ENCODE measurements at regions not wholly inside any gene's neighbourhood (a gene's known extent, or its start where the extent isn't known, plus 50 kb on each side); places are given as distances from the start of the nearest gene placed in this dataset.

- DNase-seq (ENCODE audit: low read depth in 2 of 2) = no peak
Observed at GRCh38 chr4:57689693-57690205, 579.6 kb upstream of the IGFBP7 start.

DNA sequence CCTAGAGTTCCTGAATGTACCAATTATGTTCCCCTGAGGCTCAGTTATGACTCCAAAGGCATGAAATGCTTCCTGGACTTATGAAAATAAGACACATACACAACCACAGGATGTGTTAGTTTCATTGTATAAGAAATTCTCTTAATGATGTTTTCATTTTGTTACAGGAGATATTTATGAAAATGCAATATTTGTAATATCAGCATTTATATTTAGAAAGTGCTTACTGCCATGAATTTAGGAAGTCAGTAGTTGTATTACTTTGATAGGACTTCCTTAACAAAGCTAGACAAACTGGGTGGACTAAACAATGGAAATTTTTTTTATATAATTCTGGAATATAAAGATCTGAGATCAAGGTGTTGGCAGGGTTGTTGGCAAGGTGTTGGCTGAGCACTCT lies 572.1 kb upstream of the IGFBP7 start:
- DNase-seq (ENCODE audit: low read depth in 2 of 2) = no peak

DNA sequence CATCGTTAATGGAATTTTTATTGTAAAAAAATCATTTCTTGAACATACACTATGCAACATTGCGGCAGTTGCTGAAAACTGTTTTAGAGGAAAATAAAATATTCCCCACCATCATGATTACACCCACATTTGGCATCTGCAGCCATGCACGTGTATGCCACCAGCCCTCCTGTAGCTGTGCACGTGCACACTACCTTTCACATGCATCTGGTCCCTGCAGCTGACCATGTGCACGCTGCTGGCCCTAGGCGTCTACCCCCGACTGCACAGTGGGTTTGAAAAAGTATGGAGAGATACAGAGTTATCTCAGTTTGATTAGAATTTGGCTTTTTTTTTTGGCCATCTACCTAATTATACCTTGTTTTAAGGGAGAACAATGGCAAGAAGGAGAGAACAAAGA lies 569.8 kb upstream of the IGFBP7 start:
- DNase-seq (ENCODE audit: low read depth in 2 of 2) = no peak

DNA sequence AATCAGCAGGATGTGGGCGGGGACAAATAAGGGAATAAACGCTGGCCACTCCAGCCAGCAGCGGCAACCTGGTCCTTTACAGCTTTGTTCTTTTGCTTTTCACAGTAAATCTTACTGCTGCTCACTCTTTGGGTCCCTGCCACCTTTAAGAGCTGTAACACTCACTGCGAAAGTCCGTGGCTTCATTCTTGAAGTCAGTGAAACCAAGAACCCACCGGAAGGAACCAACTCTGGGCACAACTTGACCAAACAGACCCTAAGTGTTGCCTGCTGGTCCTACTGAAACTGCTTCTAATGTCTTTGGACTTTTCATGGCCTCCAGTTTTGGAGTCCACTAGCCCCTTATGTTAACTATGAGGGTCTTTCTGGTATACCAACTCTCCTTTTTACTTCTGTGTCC lies 566.2 kb upstream of the IGFBP7 start:
- no peak for DNase-seq (ENCODE audit: low read depth in 2 of 2)

DNA sequence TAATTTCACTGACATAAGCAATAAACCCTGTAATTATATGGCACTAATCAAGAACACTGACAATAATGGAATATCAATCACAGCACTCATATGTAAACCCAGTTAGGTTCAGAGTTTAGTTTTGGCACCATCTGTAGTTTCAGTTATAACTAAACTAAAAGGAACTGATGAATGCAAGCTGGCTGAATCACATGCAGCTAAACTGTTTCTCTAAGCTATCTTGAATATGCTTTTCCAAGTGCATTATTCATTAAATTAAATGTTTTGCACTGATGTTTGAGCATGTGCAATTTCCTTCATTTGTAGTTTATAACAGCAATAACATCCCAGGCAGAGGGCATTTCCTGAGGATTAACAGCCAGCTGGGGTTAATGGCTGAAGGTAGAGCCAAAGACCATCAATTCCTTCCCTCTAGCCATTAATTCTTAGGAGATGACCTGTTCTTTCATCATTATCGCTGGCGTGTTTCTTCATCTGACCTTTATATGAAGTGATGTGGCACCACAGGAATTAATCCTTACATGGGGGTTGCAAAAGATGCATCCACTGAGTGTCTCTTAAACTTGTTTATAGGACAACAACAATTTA lies 562.8 kb upstream of the IGFBP7 start:
- DNase-seq (ENCODE audit: low read depth in 2 of 2) = no peak

DNA sequence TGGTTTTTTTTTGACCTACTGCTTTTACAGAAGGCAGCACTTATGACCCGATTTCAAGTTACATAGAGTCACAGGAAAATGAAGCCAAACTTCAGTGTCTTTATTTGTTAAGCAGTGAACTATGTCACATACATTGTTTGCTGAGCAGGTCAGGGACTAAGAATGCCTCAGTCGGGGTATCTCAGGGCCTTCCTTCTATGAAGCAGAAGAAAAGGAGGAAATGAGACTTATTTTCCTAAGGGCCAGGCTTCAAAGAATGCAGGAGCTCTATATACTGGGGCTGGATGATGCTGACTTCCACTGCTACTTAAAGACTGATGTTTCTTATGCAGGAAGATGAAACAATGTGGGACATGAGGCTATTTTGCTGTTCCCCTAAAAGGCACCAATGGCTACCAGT lies 558.4 kb upstream of the IGFBP7 start:
- no peak for DNase-seq (ENCODE audit: low read depth in 2 of 2)

DNA sequence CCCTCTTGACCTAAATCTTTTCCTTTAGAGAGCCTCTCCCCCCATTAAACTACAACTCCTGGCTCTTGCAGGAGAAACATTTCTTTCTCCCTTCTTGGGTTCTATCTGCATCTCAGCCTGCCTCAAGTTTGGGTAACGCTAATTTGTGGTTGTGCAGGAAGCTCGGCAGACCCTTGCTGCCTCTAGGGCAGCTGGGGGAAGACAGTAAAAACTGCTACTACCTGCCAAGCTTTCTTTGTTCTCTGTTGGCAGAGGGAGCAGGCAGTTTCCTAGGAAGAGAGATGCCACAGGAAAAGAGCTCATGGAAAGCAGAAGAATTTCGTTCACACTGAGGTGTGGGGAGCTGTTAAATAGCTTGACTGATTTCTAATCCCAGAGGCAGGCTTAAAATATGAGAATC lies 555.6 kb upstream of the IGFBP7 start:
- no peak for DNase-seq (ENCODE audit: low read depth in 2 of 2)

DNA sequence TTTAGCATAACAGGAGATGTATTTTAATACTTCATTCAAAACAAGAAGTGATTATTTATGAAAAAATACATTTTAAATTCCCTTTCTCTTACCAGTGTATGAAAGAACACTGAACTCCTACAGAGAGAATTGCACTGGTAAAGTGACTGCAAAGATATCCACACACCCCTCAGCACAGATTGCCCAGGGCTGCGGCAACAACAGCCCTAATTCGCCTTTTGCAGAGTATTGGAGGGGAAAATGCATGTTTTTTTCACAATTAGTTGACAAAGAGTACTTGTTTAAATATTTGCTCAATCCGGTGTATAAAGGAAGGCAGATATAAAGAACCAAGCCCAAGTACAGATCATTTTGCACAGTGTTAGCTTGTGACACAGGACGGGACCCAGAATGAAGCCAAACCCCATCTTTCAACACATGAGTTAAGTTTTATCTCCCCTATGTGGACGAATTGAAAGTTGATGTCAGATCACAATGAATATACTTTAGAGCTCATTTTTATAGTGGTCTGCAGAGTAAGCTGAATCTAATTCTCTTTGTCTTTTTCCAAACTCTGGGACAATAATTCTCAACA lies 551.4 kb upstream of the IGFBP7 start:
- DNase-seq (ENCODE audit: low read depth in 2 of 2) = no peak

DNA sequence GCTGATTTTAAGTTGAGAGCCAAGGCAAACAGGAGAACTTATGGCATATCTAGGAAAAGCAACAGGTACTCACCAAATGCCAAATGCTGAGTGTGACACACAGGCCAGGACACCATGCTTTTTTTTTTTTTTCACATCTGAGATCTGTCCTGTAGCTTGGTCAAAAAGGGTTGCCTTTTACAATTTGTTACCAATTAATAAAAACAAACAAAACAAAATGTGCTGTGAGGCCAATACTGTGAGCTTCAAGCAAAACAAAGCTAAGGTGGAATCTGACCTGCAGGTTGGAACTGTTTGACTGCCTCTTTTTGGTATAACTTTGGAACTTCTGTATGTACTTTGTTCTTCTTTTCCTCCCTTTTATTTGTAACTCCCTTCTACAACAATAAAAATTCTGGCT lies 548.5 kb upstream of the IGFBP7 start:
- no peak for DNase-seq (ENCODE audit: low read depth in 2 of 2)

GRCh38 chr4:57658188-57658587 lies 548.0 kb upstream of the IGFBP7 start:
- no peak for DNase-seq (ENCODE audit: low read depth in 2 of 2)

DNA sequence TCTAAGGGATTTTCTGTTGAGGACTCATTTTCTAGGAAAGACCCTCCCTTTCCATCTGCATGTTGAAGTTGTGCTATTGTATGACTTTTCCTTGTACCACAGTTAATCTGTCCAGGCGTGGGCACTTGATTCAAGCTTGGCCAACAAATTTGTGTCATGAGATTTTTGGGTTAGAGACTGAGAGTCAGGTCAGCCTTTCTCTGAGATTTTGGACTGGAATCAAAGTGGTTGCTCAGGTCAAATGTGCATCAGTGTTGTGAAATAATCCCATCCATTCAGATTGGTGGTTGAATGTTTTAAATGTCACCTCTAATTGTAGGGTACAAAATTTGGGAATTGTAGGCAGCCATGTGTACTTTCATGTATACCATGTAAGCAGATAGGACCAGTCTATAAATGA lies 545.2 kb upstream of the IGFBP7 start:
- no peak for DNase-seq (ENCODE audit: low read depth in 2 of 2)

GRCh38 chr4:57652779-57653178 lies 542.6 kb upstream of the IGFBP7 start:
- no peak for DNase-seq (ENCODE audit: low read depth in 2 of 2)

- DNase-seq (ENCODE audit: low read depth in 2 of 2) = no peak
Observed at GRCh38 chr4:57640391-57641100, 530.4 kb upstream of the IGFBP7 start.

GRCh38 chr4:57639561-57640382 lies 529.6 kb upstream of the IGFBP7 start:
- DNase-seq (ENCODE audit: low read depth in 2 of 2) = no peak

GRCh38 chr4:57635910-57636309 lies 525.7 kb upstream of the IGFBP7 start:
- no peak for DNase-seq (ENCODE audit: low read depth in 2 of 2)

- DNase-seq (ENCODE audit: low read depth in 2 of 2) = no peak
Observed at GRCh38 chr4:57633212-57633859, 523.2 kb upstream of the IGFBP7 start.

- no peak for DNase-seq (ENCODE audit: low read depth in 2 of 2)
Observed at GRCh38 chr4:57632564-57632963, 522.4 kb upstream of the IGFBP7 start.

- no peak for DNase-seq (ENCODE audit: low read depth in 2 of 2)
Observed at GRCh38 chr4:57631147-57631546, 521.0 kb upstream of the IGFBP7 start.

DNA sequence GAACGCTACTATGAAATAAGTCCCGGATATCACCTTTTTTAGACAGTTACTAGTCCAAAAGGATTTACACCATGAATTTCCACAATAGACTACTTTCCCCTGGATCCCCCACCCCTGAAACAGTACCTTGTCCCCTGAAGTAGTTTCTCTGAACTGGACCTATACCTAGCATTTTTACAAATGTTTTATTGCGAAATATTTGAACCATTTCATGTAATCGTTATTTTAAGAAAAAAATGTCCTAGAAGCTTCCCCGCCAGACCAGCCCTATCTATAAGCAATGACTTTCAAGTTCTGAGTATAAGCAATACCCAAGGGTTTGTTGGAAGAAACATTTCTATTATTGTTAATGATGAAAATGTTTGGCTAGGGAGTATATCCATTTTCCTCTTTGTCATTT lies 517.8 kb upstream of the IGFBP7 start:
- no peak for DNase-seq (ENCODE audit: low read depth in 2 of 2)

- no peak for DNase-seq (ENCODE audit: low read depth in 2 of 2)
Observed at GRCh38 chr4:57614257-57614932, 504.2 kb upstream of the IGFBP7 start.

DNA sequence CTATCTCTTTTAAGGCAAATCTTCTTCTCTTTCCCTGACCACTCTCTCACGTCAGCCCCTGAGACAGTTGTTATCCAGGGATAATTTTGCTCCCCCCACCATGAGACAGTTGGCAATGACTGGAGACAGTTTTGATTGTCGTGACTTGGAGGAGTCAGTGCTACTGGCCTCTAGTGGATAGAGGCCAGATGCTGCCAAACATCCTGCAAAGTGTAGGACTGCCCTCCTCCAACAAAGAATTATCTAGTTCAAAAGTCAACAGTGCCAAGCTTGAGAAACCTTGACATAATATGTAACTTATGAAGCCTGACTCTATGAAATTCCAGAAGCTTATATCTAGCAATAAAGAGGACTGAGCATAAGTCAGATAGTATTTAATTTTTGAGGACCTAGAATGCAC lies 502.1 kb upstream of the IGFBP7 start:
- no peak for DNase-seq (ENCODE audit: low read depth in 2 of 2)

Measured in stimulated activated CD4-positive, alpha-beta T cell treated with anti-CD3 and anti-CD28 coated beads, Interleukin-4, amount 100 ng/mL, for 48 hours (primary cell).